SH-SY5Y (cell line): ENCODE measurements at regions not wholly inside any gene's neighbourhood (a gene's known extent, or its start where the extent isn't known, plus 50 kb on each side); places are given as distances from the start of the nearest gene placed in this dataset.

ENCODE experiments used
- GATA2 ChIP-seq: IDR thresholded peaks from 2 replicates; pipeline ENCODE4 v1.6.1; 2011; ENCODE audit warnings: mild to moderate bottlenecking, low read depth, low read length
- GATA3 ChIP-seq: IDR thresholded peaks from 2 replicates; pipeline ENCODE4 v1.6.1; 2011; ENCODE audit warnings: low read depth, mild to moderate bottlenecking, low read length, moderate library complexity

DNA sequence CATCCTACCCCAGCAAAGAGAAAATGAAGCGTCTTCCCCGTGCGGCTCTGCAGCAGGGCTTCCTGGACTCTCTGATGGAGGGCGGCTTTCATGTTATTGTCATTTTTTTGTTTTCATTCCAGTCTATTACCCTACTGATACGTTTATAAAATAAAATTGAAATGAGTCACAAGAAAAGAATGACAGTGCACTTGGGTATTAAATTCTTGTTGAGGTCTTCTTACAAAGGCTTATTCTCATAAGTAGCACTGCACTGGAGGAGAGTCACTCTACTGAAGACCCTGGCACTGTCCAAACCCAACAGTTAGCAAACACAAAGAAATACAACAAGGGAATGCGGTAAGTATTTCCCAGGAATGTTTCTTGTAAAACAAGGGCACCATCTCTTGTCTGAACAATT is 379.3 kb downstream of the MAFB start:
- no peak for TF ChIP-seq GATA3
- TF ChIP-seq GATA2, result no peak
